Right lobe of liver (tissue), 6 donors: ENCODE measurements at regions not wholly inside any gene's neighbourhood (a gene's known extent, or its start where the extent isn't known, plus 50 kb on each side); places are given as distances from the start of the nearest gene placed in this dataset.

Experiments
- ATAC-seq, 4 donors: fragments of 200-7000 bp; cut with Tn5 transposase; one replicate each; pipeline ENCODE4 v1.9.1; 2020; ENCODE audit warnings: mild to moderate bottlenecking in 4 of 4, moderate library complexity in 4 of 4
- DNase-seq, 3 donors: peaks; one replicate each; pipeline ENCODE4 v3.0.0-alpha.2; 2020
- H3K27ac ChIP-seq, 3 donors: fragments of 200-600 bp; one replicate each; pipeline ENCODE4 v1.8.0; 2022
- H3K27me3 ChIP-seq, 2 donors: fragments of 200-600 bp; one replicate each; pipeline ENCODE4 v1.8.0; 2022
- H3K36me3 ChIP-seq, 4 donors: fragments of 200-600 bp; sonication (generic) in 1 of 4; one replicate each; pipeline versions ENCODE4 v1.5.1 to v1.8.0; 2017 to 2022; ENCODE audit warnings: control low read depth in 1 of 4
- H3K4me1 ChIP-seq, 4 donors: fragments of 200-600 bp; sonication (generic) in 1 of 4; one replicate each; pipeline versions ENCODE4 v1.5.1 to v1.8.0; 2017 to 2022; ENCODE audit warnings: control low read depth in 1 of 4
- H3K4me3 ChIP-seq, 3 donors: fragments of 200-600 bp; one replicate each; pipeline ENCODE4 v1.8.0; 2022
- H3K9me3 ChIP-seq, 4 donors: fragments of 200-600 bp; sonication (generic) in 1 of 4; one replicate each; pipeline versions ENCODE4 v1.5.1 to v1.8.0; 2017 to 2022; ENCODE audit warnings: control low read depth in 1 of 4
- POLR2A ChIP-seq: fragments of 450-650 bp; IDR thresholded peaks from one replicate; pipeline ENCODE4 v1.6.1; 2017; ENCODE audit warnings: antibody characterized with exemption, mild to moderate bottlenecking
- WGBS: methylation state at CpG from one replicate; pipeline ENCODE4 v1.1.6; 2018; ENCODE audit warnings: low coverage, low lambda C conversion rate; ENCODE audit not compliant: insufficient coverage; ENCODE audit errors: missing lambda C conversion rate; 5-methylcytosine and 5-hydroxymethylcytosine counted together
- intact Hi-C, 2 donors: fragments of 100-400 bp; cut with DNase I; formaldehyde crosslinking; loops; one replicate each; pipeline versions ENCODE4 v1.11.2 to v1.14.1; 2022
- TF ChIP-seq, protein P1 (sequence below), 4 donors: fragments of 200-600 bp in 3 of 4; fragments of 450-650 bp in 1 of 4; IDR thresholded peaks; one replicate each; pipeline versions ENCODE4 v1.5.1 to v1.8.0; 2016 to 2022; ENCODE audit warnings: antibody characterized with exemption in 4 of 4, mild to moderate bottlenecking in 2 of 4
- donor health status: DM: no; HTN: yes; CAD: no.
- donor health status: DM: no; HTN: no; CAD: no.
- donor health status: DM: no; HTN: no; CAD: no.
- donor health status: DM: no; HTN: yes; CAD: no.
- donor health status: DM: no; HTN: yes; CAD: no.

DNA sequence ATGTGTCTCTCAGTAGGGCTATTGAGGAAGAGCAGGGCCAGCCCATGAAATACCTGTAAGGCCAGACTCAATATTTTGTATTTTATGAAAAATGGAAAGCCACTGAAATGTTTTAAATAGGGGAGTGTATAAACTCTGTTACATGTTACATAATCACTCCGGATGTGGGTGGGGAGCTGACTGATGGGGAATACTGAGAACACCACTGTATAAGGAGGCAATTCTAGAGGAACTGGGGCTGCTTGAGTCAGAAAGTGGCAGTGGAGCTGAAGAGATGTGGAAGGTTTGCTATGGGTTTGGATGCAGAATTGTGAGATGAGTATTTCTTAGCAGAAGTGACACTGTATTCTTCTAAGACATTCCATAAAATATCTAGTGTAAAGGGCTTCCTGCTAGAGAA lies 647.8 kb upstream of the LCORL start:
- Histone ChIP-seq H3K4me1 (no peaks in the 10 kb centered on the region), H3K27ac (no peak overlapping the region), H3K9me3 (no peaks in the 10 kb centered on the region), H3K27me3 (no peaks in the 10 kb centered on the region), H3K36me3 (no peaks in the 10 kb centered on the region), H3K4me3 (no peak overlapping the region)
- ATAC-seq, result no peak
- no peak for TF ChIP-seq POLR2A
- TF ChIP-seq, protein P1, sequence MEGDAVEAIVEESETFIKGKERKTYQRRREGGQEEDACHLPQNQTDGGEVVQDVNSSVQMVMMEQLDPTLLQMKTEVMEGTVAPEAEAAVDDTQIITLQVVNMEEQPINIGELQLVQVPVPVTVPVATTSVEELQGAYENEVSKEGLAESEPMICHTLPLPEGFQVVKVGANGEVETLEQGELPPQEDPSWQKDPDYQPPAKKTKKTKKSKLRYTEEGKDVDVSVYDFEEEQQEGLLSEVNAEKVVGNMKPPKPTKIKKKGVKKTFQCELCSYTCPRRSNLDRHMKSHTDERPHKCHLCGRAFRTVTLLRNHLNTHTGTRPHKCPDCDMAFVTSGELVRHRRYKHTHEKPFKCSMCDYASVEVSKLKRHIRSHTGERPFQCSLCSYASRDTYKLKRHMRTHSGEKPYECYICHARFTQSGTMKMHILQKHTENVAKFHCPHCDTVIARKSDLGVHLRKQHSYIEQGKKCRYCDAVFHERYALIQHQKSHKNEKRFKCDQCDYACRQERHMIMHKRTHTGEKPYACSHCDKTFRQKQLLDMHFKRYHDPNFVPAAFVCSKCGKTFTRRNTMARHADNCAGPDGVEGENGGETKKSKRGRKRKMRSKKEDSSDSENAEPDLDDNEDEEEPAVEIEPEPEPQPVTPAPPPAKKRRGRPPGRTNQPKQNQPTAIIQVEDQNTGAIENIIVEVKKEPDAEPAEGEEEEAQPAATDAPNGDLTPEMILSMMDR (IDR thresholded peaks at IDR 0.05), result no peak
- DNase-seq, result no peak
- WGBS, result 56% methylated on average over 1 of the region's 1 CpG
- intact Hi-C loops, result no loop called here

DNA sequence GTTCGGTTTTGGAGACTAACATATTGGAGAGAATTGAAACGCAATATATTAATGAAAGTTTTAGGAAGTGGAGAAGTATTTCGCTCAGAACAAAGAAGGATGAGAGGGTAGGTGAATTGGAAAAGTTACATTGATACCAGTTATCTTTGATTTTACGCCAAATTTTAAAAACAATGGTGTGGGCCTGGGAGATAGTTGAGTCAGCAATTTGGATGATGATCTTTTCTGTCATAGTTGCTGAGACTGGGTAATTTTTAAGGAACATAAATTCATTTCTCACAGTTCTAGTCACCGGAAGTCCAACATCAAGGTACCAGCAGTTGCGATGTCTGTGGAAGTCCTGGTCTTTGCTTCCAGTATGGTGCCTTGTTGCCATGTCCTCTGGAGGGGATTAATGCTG lies 644.8 kb upstream of the LCORL start:
- DNase-seq (no peak), ATAC-seq (no peak)
- no peaks in the 10 kb centered on the region for H3K36me3 ChIP-seq
- TF ChIP-seq POLR2A, result no peak
- TF ChIP-seq, protein P1 (IDR thresholded peaks at IDR 0.05), result no peak
- no peak overlapping the region for H3K27ac ChIP-seq
- 55% methylated on average over 5 of the region's 6 CpGs for WGBS
- H3K27me3 ChIP-seq, result no peaks in the 10 kb centered on the region
- no peaks in the 10 kb centered on the region for H3K4me1 ChIP-seq
- no peaks in the 10 kb centered on the region for H3K9me3 ChIP-seq
- no peak overlapping the region for H3K4me3 ChIP-seq
- intact Hi-C loops, result no loop called here

DNA sequence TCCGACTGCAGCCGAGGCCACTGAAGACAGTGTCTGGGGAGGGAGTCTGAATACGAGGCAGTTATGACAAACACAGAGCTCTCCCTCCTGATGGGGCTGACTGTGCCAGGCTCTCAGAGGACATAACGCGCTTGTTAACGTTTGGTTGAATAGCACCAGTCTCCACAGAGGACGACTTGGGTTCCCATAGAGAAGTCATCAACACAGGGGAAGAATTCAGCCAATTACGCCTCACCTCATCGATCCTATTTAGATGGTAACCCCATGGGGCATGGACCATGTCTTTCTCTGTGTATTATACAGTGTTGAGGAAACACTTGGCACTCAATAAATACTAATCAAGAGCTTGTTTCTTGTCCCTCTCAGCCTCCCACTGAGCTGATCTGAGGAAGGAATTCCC lies 642.6 kb upstream of the LCORL start:
- 68% methylated on average over 6 of the region's 9 CpGs for WGBS
- Histone ChIP-seq H3K27ac (no peak overlapping the region), H3K27me3 (no peaks in the 10 kb centered on the region), H3K4me3 (no peak overlapping the region), H3K4me1 (no peaks in the 10 kb centered on the region), H3K9me3 (no peaks in the 10 kb centered on the region), H3K36me3 (no peaks in the 10 kb centered on the region)
- no peak for TF ChIP-seq POLR2A
- TF ChIP-seq, protein P1 (IDR thresholded peaks at IDR 0.05), result no peak
- ATAC-seq (no peak), DNase-seq (no peak)
- intact Hi-C loops, result no loop called here

DNA sequence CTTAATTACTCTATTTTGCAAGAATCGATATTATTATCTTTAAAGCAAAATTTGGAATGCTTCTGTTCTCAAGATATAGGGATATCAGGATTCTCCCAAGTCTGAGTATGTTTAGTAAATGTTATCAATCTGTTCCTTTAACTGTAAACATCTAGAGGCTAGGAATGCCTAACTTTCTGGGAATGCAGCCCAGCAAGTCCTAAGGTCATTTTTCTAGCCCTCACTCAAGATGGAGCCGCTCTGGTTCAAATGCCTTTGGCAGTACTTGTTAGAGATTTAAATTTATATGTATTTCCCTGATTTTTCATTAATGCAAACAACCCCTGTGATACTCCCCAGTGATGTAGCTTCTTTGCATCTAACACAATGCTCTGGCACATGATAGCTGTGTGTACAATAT lies 623.8 kb upstream of the LCORL start:
- Histone ChIP-seq H3K9me3 (no peaks in the 10 kb centered on the region), H3K27ac (no peak overlapping the region), H3K4me3 (no peak overlapping the region), H3K27me3 (no peaks in the 10 kb centered on the region), H3K36me3 (no peaks in the 10 kb centered on the region), H3K4me1 (no peaks in the 10 kb centered on the region)
- intact Hi-C loops, result no loop called here
- 31% methylated on average over 2 of the region's 2 CpGs for WGBS
- DNase-seq (no peak), ATAC-seq (no peak)
- TF ChIP-seq, protein P1 (IDR thresholded peaks at IDR 0.05), result no peak

DNA sequence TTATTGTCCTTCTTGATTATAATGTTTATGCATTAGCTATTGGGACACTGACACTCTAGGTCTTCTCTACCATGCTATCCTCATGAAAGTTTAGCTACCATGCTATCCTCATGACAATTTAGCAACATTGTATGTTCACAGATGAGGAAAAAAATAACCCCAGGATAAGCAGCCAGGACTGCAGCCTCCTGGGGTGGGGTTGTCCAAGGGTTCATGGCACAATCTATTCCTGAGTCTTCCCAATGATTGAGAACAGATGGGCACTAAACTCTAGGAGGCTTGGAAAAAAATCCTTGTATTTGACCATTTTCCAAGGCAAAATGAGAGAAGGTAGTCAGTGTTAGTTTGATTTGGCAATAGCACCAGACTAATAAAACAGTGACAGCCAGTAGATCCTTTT lies 619.8 kb upstream of the LCORL start:
- ATAC-seq (no peak), DNase-seq (no peak)
- no peaks in the 10 kb centered on the region for H3K36me3 ChIP-seq
- H3K27me3 ChIP-seq, result no peaks in the 10 kb centered on the region
- TF ChIP-seq, protein P1 (IDR thresholded peaks at IDR 0.05), result no peak
- no peak for TF ChIP-seq POLR2A
- intact Hi-C loops, result no loop called here
- H3K4me1 ChIP-seq, result no peaks in the 10 kb centered on the region
- H3K27ac ChIP-seq, result no peak overlapping the region
- H3K4me3 ChIP-seq, result no peak overlapping the region
- no peaks in the 10 kb centered on the region for H3K9me3 ChIP-seq
